CD14-positive monocyte (primary cell): ENCODE measurements at regions not wholly inside any gene's neighbourhood (a gene's known extent, or its start where the extent isn't known, plus 50 kb on each side); places are given as distances from the start of the nearest gene placed in this dataset.

Experiments
- DNase-seq, 3 donors: peaks; one replicate each; pipeline ENCODE4 v3.0.0-alpha.2; 2011 to 2022
- H2AFZ ChIP-seq: 2 replicates; pipeline ENCODE4 v1.6.0; 2012; ENCODE audit warnings: mild to moderate bottlenecking, low read depth, low read length, inconsistent platforms; ENCODE audit not compliant: insufficient read depth, poor library complexity, severe bottlenecking
- H3K27ac ChIP-seq, 2 donors: 1 replicate in 1 of 2; 2 replicates in 1 of 2; pipeline ENCODE4 v1.5.1; 2012 to 2013; ENCODE audit warnings: low read length in 2 of 2, control low read depth in 1 of 2, inconsistent platforms in 1 of 2, low read depth in 1 of 2, mild to moderate bottlenecking in 1 of 2
- H3K27me3 ChIP-seq, 2 donors: one replicate each; pipeline versions ENCODE4 v1.6.0 to v1.6.1; 2011 to 2013; ENCODE audit warnings: low read length in 2 of 2; ENCODE audit not compliant: control insufficient read depth in 2 of 2, insufficient read depth in 2 of 2
- H3K36me3 ChIP-seq, 2 donors: replicated peaks in 1 of 2; 1 replicate in 1 of 2; 2 replicates in 1 of 2; pipeline versions ENCODE4 v1.5.1 to v1.6.1; 2012 to 2013; ENCODE audit warnings: low read length in 2 of 2, control low read depth in 1 of 2, inconsistent platforms in 1 of 2, mild to moderate bottlenecking in 1 of 2; ENCODE audit not compliant: insufficient read depth in 2 of 2, control insufficient read depth in 1 of 2
- H3K4me1 ChIP-seq, 2 donors: 1 replicate in 1 of 2; 2 replicates in 1 of 2; pipeline versions ENCODE4 v1.5.1 to v1.6.1; 2012 to 2013; ENCODE audit warnings: low read length in 2 of 2, control low read depth in 1 of 2, inconsistent platforms in 1 of 2, mild to moderate bottlenecking in 1 of 2, moderate library complexity in 1 of 2; ENCODE audit not compliant: insufficient read depth in 2 of 2, control insufficient read depth in 1 of 2
- H3K4me2 ChIP-seq: replicated peaks from 2 replicates; pipeline ENCODE3; 2012; ENCODE audit warnings: low read length, moderate library complexity, mild to moderate bottlenecking; ENCODE audit not compliant: poor library complexity, severe bottlenecking; ENCODE audit errors: extremely low read depth
- H3K4me3 ChIP-seq, 3 experiments: fragments of 200-600 bp in 1 of 3; sonication (generic) in 1 of 3; replicated peaks in 1 of 3; 1 replicate in 2 of 3; 2 replicates in 1 of 3; pipeline ENCODE4 v1.5.1; 2011 to 2013; ENCODE audit warnings: low read length in 3 of 3, mild to moderate bottlenecking in 3 of 3, control low read depth in 2 of 3, low read depth in 2 of 3, inconsistent platforms in 1 of 3, moderate library complexity in 1 of 3
- H3K79me2 ChIP-seq: 2 replicates; pipeline ENCODE4 v1.6.0; 2012; ENCODE audit warnings: mild to moderate bottlenecking, control low read depth, inconsistent platforms, low read length, moderate library complexity; ENCODE audit not compliant: insufficient read depth
- H3K9ac ChIP-seq: 2 replicates; pipeline ENCODE4 v1.6.0; 2017; ENCODE audit warnings: low read length, mild to moderate bottlenecking; ENCODE audit not compliant: insufficient read depth, poor library complexity, severe bottlenecking
- H3K9me3 ChIP-seq, 2 donors: replicated peaks in 1 of 2; 1 replicate in 1 of 2; 2 replicates in 1 of 2; pipeline versions ENCODE4 v1.5.1 to v1.6.1; 2012 to 2013; ENCODE audit warnings: low read length in 2 of 2, control low read depth in 1 of 2; ENCODE audit not compliant: control insufficient read depth in 1 of 2, insufficient read depth in 1 of 2
- H4K20me1 ChIP-seq: 2 replicates; pipeline ENCODE4 v1.6.0; 2012; ENCODE audit warnings: mild to moderate bottlenecking, low read length, control low read depth, moderate library complexity; ENCODE audit not compliant: insufficient read depth
- H3K27ac Mint-ChIP-seq, 7 donors: one replicate each; pipeline ENCODE4 v1.8.0; 2020; ENCODE audit warnings: mild to moderate bottlenecking in 7 of 7, mixed read lengths in 7 of 7, moderate library complexity in 6 of 7, inconsistent platforms in 2 of 7
- H3K27me3 Mint-ChIP-seq, 3 donors: one replicate each; pipeline ENCODE4 v1.8.0; 2021 to 2022; ENCODE audit warnings: low read depth in 3 of 3, mild to moderate bottlenecking in 3 of 3, mixed read lengths in 3 of 3, moderate library complexity in 3 of 3, inconsistent platforms in 1 of 3
- H3K36me3 Mint-ChIP-seq, 2 donors: one replicate each; pipeline ENCODE4 v1.8.0; 2020; ENCODE audit warnings: mixed read lengths in 2 of 2, inconsistent platforms in 1 of 2, mild to moderate bottlenecking in 1 of 2
- H3K4me1 Mint-ChIP-seq: one replicate; pipeline ENCODE4 v1.8.0; 2020; ENCODE audit warnings: mild to moderate bottlenecking, mixed read lengths
- H3K4me3 Mint-ChIP-seq, 2 donors: one replicate each; pipeline ENCODE4 v1.8.0; 2020; ENCODE audit warnings: mild to moderate bottlenecking in 2 of 2, mixed read lengths in 2 of 2, moderate library complexity in 1 of 2
- H3K9me3 Mint-ChIP-seq, 7 donors: one replicate each; pipeline ENCODE4 v1.8.0; 2020 to 2022; ENCODE audit warnings: mixed read lengths in 7 of 7, mild to moderate bottlenecking in 6 of 7, moderate library complexity in 6 of 7, inconsistent platforms in 2 of 7
- CTCF ChIP-seq: fragments of 200-600 bp; IDR thresholded peaks from one replicate; pipeline ENCODE4 v1.8.0; 2022; ENCODE audit warnings: antibody characterized with exemption, mild to moderate bottlenecking
- WGBS: methylation state at CpG from one replicate; pipeline ENCODE4 v1.1.5; 2013; ENCODE audit warnings: missing lambda C conversion rate; ENCODE audit not compliant: insufficient coverage; 5-methylcytosine and 5-hydroxymethylcytosine counted together
- intact Hi-C, 2 donors: fragments of 100-400 bp; cut with micrococcal nuclease; formaldehyde crosslinking; loops; one replicate each; pipeline versions ENCODE4 v1.15.0 to v1.15.1; 2023

DNA sequence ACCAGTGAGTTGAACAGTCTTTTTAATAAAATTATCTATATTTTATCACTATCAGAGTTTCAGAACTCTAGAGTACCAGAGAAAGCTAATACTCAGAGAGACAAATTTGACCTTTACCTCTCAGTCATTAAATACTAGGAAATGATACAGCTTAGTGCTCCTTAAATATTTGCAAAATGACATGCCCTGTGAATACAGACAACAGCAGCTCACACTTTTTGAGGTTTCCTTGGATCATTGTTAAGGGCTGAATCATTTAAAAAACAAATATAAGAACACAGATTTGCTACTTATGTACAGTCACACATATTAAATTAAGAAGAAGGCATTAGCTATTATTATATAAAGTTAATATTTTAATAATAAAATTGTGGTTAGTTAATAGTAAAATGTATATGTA is 1158.7 kb upstream of the EYS start:
- Histone ChIP-seq H4K20me1 (no peaks in the 10 kb centered on the region), H3K4me1 (no peaks in the 10 kb centered on the region), H3K36me3 (no peaks in the 10 kb centered on the region), H3K9me3 (peaks cover 0 to 2% of the 10 kb centered on the region in 2 donors), H2AFZ (no peak overlapping the region), H3K4me2 (no peak overlapping the region), H3K27ac (no peak overlapping the region), H3K9ac (no peak overlapping the region), H3K4me3 (no peak overlapping the region), H3K27me3 (no peaks in the 10 kb centered on the region), H3K79me2 (no peaks in the 10 kb centered on the region)
- Mint-ChIP-seq H3K9me3 (peaks cover 0 to 5% (median 2%) of the 10 kb centered on the region in 7 donors), H3K4me1 (no peaks in the 10 kb centered on the region), H3K4me3 (no peak overlapping the region), H3K36me3 (no peaks in the 10 kb centered on the region), H3K27ac (no peak overlapping the region), H3K27me3 (no peaks in the 10 kb centered on the region)
- no peak for TF ChIP-seq CTCF
- no peak for DNase-seq
- intact Hi-C loops, result no loop called here

GRCh38 chr6:66861007-66861541 is 1154.0 kb upstream of the EYS start:
- Histone ChIP-seq H3K27me3 (no peaks in the 10 kb centered on the region), H3K4me1 (no peaks in the 10 kb centered on the region), H3K4me3 (no peak overlapping the region), H4K20me1 (no peaks in the 10 kb centered on the region), H2AFZ (no peak overlapping the region), H3K27ac (no peak overlapping the region), H3K36me3 (no peaks in the 10 kb centered on the region), H3K9me3 (peaks cover 6 to 13% of the 10 kb centered on the region in 2 donors), H3K4me2 (no peak overlapping the region), H3K79me2 (no peaks in the 10 kb centered on the region), H3K9ac (no peak overlapping the region)
- TF ChIP-seq CTCF, result no peak
- peaks cover 0 to 2% (median 2%) of the 10 kb centered on the region in 7 donors for H3K9me3 Mint-ChIP-seq
- intact Hi-C loops, result no loop called here
- no peaks in the 10 kb centered on the region for H3K36me3 Mint-ChIP-seq
- H3K4me1 Mint-ChIP-seq, result no peaks in the 10 kb centered on the region
- H3K4me3 Mint-ChIP-seq, result no peak overlapping the region
- peaks cover 0 to 2% (median 0%) of the 10 kb centered on the region in 3 donors for H3K27me3 Mint-ChIP-seq
- DNase-seq, result no peak
- H3K27ac Mint-ChIP-seq, result no peak overlapping the region
- 100% methylated on average over 1 of the region's 2 CpGs for WGBS
